ENCODE measurements at regions not wholly inside any gene's neighbourhood (a gene's known extent, or its start where the extent isn't known, plus 50 kb on each side); places are given as distances from the start of the nearest gene placed in this dataset.

DNA sequence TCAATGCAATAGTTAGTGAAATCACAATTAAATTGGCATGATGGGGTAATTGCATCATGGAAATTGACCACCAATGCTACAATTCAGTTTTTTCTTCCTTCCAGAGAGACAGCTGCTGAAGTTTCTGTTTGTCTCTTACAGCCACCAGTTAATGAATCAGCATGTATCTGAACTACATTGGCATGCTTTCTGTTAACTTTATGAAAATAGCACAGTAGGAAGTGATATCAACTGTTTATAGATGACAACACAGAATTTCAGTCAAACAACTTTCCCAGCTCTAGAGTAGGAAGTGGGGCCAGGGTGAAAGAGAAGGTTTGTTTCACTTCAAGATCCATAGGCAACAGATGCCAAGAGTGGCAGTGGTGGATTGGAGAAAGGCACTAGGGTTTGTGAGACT lies 339.6 kb upstream of the VWC2 start:
- TF ChIP-seq, protein P1, sequence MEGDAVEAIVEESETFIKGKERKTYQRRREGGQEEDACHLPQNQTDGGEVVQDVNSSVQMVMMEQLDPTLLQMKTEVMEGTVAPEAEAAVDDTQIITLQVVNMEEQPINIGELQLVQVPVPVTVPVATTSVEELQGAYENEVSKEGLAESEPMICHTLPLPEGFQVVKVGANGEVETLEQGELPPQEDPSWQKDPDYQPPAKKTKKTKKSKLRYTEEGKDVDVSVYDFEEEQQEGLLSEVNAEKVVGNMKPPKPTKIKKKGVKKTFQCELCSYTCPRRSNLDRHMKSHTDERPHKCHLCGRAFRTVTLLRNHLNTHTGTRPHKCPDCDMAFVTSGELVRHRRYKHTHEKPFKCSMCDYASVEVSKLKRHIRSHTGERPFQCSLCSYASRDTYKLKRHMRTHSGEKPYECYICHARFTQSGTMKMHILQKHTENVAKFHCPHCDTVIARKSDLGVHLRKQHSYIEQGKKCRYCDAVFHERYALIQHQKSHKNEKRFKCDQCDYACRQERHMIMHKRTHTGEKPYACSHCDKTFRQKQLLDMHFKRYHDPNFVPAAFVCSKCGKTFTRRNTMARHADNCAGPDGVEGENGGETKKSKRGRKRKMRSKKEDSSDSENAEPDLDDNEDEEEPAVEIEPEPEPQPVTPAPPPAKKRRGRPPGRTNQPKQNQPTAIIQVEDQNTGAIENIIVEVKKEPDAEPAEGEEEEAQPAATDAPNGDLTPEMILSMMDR (IDR thresholded peaks at IDR 0.05; ENCODE audit: low read length): no peak
- TF ChIP-seq EZH2 (IDR thresholded peaks at IDR 0.05; ENCODE audit: borderline replicate concordance, low read length): no peak

Data from OCI-LY1 (cell line).